NCI-H2227 (cell line): ENCODE measurements at regions not wholly inside any gene's neighbourhood (a gene's known extent, or its start where the extent isn't known, plus 50 kb on each side); places are given as distances from the start of the nearest gene placed in this dataset.
"Not testable (repeated sequence)": the region's sequence is repeated elsewhere in the genome, so short reads cannot be mapped to it uniquely, and the experiment has no call there.

Source experiments
- DNase-seq: peaks from one replicate; lab custom pipeline; 2025; ENCODE audit not compliant: unreplicated experiment; lab: John Stamatoyannopoulos, UW

GRCh38 chr12:89775063-89775985 lies 66.7 kb upstream of the ATP2B1 start:
- no peak for DNase-seq

- DNase-seq: no peak
These were observed 66.0 kb upstream of the ATP2B1 start for GRCh38 chr12:89774645-89775044.

GRCh38 chr12:89770391-89770790 lies 61.8 kb upstream of the ATP2B1 start:
- DNase-seq: no peak

- no peak for DNase-seq
These were observed 60.8 kb upstream of the ATP2B1 start for GRCh38 chr12:89769483-89769818.

GRCh38 chr12:89768586-89769482 lies 60.2 kb upstream of the ATP2B1 start:
- DNase-seq: no peak

GRCh38 chr12:89765959-89766824 lies 57.6 kb upstream of the ATP2B1 start:
- no peak for DNase-seq

GRCh38 chr12:89764164-89764563 lies 55.5 kb upstream of the ATP2B1 start:
- DNase-seq: not testable (repeated sequence)

GRCh38 chr12:89762498-89763170 lies 54.0 kb upstream of the ATP2B1 start:
- no peak for DNase-seq

- DNase-seq: no peak
These were observed 52.1 kb upstream of the ATP2B1 start for GRCh38 chr12:89760783-89761182.
